ENCODE measurements at regions not wholly inside any gene's neighbourhood (a gene's known extent, or its start where the extent isn't known, plus 50 kb on each side); places are given as distances from the start of the nearest gene placed in this dataset.
A peak's percentile ranks its signal among the peaks of the same experiment; 100 is the strongest.

GRCh38 chr21:39079617-39080016 is 103.6 kb downstream of the PSMG1 start:
- no peaks in the 10 kb centered on the region for H3K36me3 ChIP-seq (ENCODE audit: control insufficient read depth, insufficient read depth, low read length)
- H3K79me1 ChIP-seq (ENCODE audit: low read depth in 1 of 2, low read length in 2 of 2): no peaks in the 10 kb centered on the region
- no peaks in the 10 kb centered on the region for H4K20me1 ChIP-seq (ENCODE audit: insufficient read depth, low read length)
- no peak overlapping the region for H4K5ac ChIP-seq (ENCODE audit: low read depth, low read length)
- peak overlapping the region; percentile 6 for H2AK9ac ChIP-seq (replicated peaks; ENCODE audit: low read depth, low read length, poor library complexity)
- H3K9ac ChIP-seq (ENCODE audit: low read depth, low read length): no peak overlapping the region
- TF ChIP-seq CEBPB (IDR thresholded peaks at IDR 0.05; ENCODE audit: low read depth, low read length) (peak; percentile 58), FOS (IDR thresholded peaks at IDR 0.05; ENCODE audit: low read depth, low read length) (no peak)
- peaks cover 2% of the 10 kb centered on the region; the same call in 1 of the 2 replicates for H3K9me3 ChIP-seq (ENCODE audit: control insufficient read depth, insufficient read depth, low read length)
- no peak overlapping the region for H2BK120ac ChIP-seq (ENCODE audit: low read depth, low read length)
- H3K9me1 ChIP-seq (ENCODE audit: insufficient read depth, low read length): no peaks in the 10 kb centered on the region
- in situ Hi-C loops (cut with MboI; ENCODE audit: low sequenced_read_pairs): no loop called here
- H3K4ac ChIP-seq (ENCODE audit: low read depth, low read length): no peak overlapping the region
- no peak overlapping the region for H3K4me3 ChIP-seq (ENCODE audit: insufficient read depth, low read depth, low read length)
- no peak overlapping the region for H3K27ac ChIP-seq (ENCODE audit: insufficient read depth, low read length)
- CTCF ChIA-PET: interaction anchor here (0.7 kb wide), 1 partner anchor 54 kb away, joined by 3 read pairs; no protein-coding TSS in a partner anchor
- no peak overlapping the region for H3K23ac ChIP-seq (ENCODE audit: low read depth, low read length)
- H2AFZ ChIP-seq (replicated peaks; ENCODE audit: low read length, poor library complexity): no peak overlapping the region
- no TSS peak for BruUV-seq (replicated peaks)
- no peak overlapping the region for H3K14ac ChIP-seq (replicated peaks; ENCODE audit: low read depth, low read length)
- peaks cover 3% of the 10 kb centered on the region; the same call in 1 of the 2 replicates for H3K27me3 ChIP-seq (ENCODE audit: control insufficient read depth, insufficient read depth, low read length)
- H2BK20ac ChIP-seq (ENCODE audit: low read depth, low read length): no peak overlapping the region
- no peak overlapping the region for H4K91ac ChIP-seq (ENCODE audit: insufficient read depth, low read depth, low read length)
- intact Hi-C loops (cut with micrococcal nuclease): loop anchor here (5.0 kb wide), 1 partner anchor 33 kb away; no protein-coding TSS in a partner anchor
- H2BK15ac ChIP-seq (ENCODE audit: low read depth, low read length): no peak overlapping the region
- H3K18ac ChIP-seq (ENCODE audit: low read depth, low read length): no peak overlapping the region
- 80% methylated on average over 12 of the region's 15 CpGs; no CpG with 5 or more reads in 1 of the 2 experiments for WGBS, 2 experiments (ENCODE audit: extremely low coverage in 2 of 2, insufficient read length in 1 of 2)
- no peak overlapping the region for H3K56ac ChIP-seq (ENCODE audit: extremely low read depth, insufficient read depth, low read length)
- no peak overlapping the region; a peak in 1 of 4 replicates for H4K8ac ChIP-seq (ENCODE audit: low read depth in 2 of 2, low read length in 2 of 2)
- H2BK5ac ChIP-seq (ENCODE audit: low read depth, low read length, poor library complexity, severe bottlenecking): no peak overlapping the region
- DNase-seq (peak; percentile 33), ATAC-seq (ENCODE audit: low read depth) (no peak)
- POLR2A ChIA-PET (ENCODE audit: unreplicated experiment): no interaction called here
- dilution Hi-C loops (cut with HindIII; ENCODE audit: low sequenced_read_pairs, unreplicated experiment): no loop called here
- no peak overlapping the region for H3K4me2 ChIP-seq (ENCODE audit: low read depth, low read length)
- H2AK5ac ChIP-seq (ENCODE audit: low read depth, low read length): no peak overlapping the region
- H3K4me1 ChIP-seq (ENCODE audit: control insufficient read depth, insufficient read depth, low read length): peaks cover 4% of the 10 kb centered on the region; the same call in 1 of the 2 replicates
